KG1 (cell line): ENCODE measurements at regions not wholly inside any gene's neighbourhood (a gene's known extent, or its start where the extent isn't known, plus 50 kb on each side); places are given as distances from the start of the nearest gene placed in this dataset.

Experiments
- DNase-seq: peaks from one replicate; lab custom pipeline; 2025; lab: John Stamatoyannopoulos, UW

- no peak for DNase-seq
Measured at GRCh38 chr4:166628454-166628853, 605.8 kb downstream of the SPOCK3 start.

- DNase-seq: no peak
Measured at GRCh38 chr4:166635367-166635766, 598.9 kb downstream of the SPOCK3 start.

- DNase-seq: no peak
Measured at GRCh38 chr4:166637816-166638215, 596.5 kb downstream of the SPOCK3 start.

- DNase-seq: no peak
Measured at GRCh38 chr4:166655231-166655630, 579.1 kb downstream of the SPOCK3 start.

GRCh38 chr4:166655705-166656104 lies 578.6 kb downstream of the SPOCK3 start:
- no peak for DNase-seq

- DNase-seq: no peak
Measured at GRCh38 chr4:166657261-166657660, 577.0 kb downstream of the SPOCK3 start.

GRCh38 chr4:166658585-166658984 lies 575.7 kb downstream of the SPOCK3 start:
- DNase-seq: no peak

- no peak for DNase-seq
Measured at GRCh38 chr4:166662266-166662843, 571.9 kb downstream of the SPOCK3 start.

GRCh38 chr4:166670341-166670740 lies 564.0 kb downstream of the SPOCK3 start:
- DNase-seq: no peak

- no peak for DNase-seq
Measured at GRCh38 chr4:166673911-166674310, 560.4 kb downstream of the SPOCK3 start.

GRCh38 chr4:166675411-166675810 lies 558.9 kb downstream of the SPOCK3 start:
- no peak for DNase-seq

- no peak for DNase-seq
Measured at GRCh38 chr4:166680796-166681195, 553.5 kb downstream of the SPOCK3 start.

GRCh38 chr4:166682200-166682599 lies 552.1 kb downstream of the SPOCK3 start:
- no peak for DNase-seq
